ENCODE measurements at regions not wholly inside any gene's neighbourhood (a gene's known extent, or its start where the extent isn't known, plus 50 kb on each side); places are given as distances from the start of the nearest gene placed in this dataset.

DNA sequence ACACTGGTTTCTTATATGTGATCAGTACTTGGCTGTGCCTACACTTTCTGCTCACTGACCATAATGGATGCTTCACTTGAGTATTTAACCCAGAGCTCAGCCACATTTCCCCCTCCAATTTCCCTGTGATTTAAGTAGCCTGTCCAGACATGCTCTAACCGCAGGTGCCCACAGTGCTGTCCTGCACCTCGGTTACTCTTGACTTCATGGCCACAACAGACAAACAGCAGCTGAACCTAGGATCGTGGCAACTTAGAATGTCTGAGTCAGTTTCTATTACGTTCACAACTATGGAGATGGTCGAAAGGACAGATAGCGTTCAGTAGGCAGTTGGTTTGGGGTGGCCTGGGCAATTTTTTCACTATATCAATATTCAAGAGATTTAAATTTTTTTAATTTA lies 306.9 kb upstream of the SGK1 start:
- Histone ChIP-seq H2AFZ (ENCODE audit: low read depth, low read length) (no peak overlapping the region), H3K79me2 (ENCODE audit: control insufficient read depth, insufficient read depth, low read length) (no peaks in the 10 kb centered on the region), H3K4me2 (ENCODE audit: insufficient read depth, low read length) (no peak overlapping the region), H3K9me3 (replicated peaks; ENCODE audit: control insufficient read depth, insufficient read depth, low read depth, low read length) (no peaks in the 10 kb centered on the region), H3K27ac (ENCODE audit: extremely low read depth, low read depth, low read length) (no peak overlapping the region), H4K20me1 (replicated peaks; ENCODE audit: control insufficient read depth, insufficient read depth, low read length) (no peaks in the 10 kb centered on the region), H3K4me1 (replicated peaks in 1 of 2; ENCODE audit: control insufficient read depth in 2 of 2, insufficient read depth in 2 of 2, low read length in 2 of 2) (no peaks in the 10 kb centered on the region), H3K9me1 (ENCODE audit: control insufficient read depth, insufficient read depth, low read length) (no peaks in the 10 kb centered on the region), H3K9ac (ENCODE audit: insufficient read depth in 1 of 2, low read depth in 2 of 2, low read length in 2 of 2) (no peak overlapping the region), H3K4me3 (no peak overlapping the region), H3K36me3 (ENCODE audit: control insufficient read depth, insufficient read depth, low read length) (no peaks in the 10 kb centered on the region), H3K27me3 (ENCODE audit: control insufficient read depth in 2 of 2, insufficient read depth in 2 of 2, low read length in 2 of 2) (peaks cover 0 to 2% of the 10 kb centered on the region in 2 experiments; a peak in 4 of 5 replicates)
- no peak for DNase-seq (ENCODE audit: extremely low read depth in 1 of 4, low spot score in 3 of 4)
- FAIRE-seq: no peak
- WGBS (ENCODE audit: insufficient coverage, low coverage, missing lambda C conversion rate): 19% methylated on average over 6 of the region's 6 CpGs
- POLR2A ChIA-PET: interaction anchor here (0.6 to 2.2 kb wide), 2 partner anchors 17 to 19 kb away, joined by 3 to 7 read pairs; no protein-coding TSS in a partner anchor
- intact Hi-C loops (cut with micrococcal nuclease) (no loop called here), in situ Hi-C loops (cut with MboI) (no loop called here)
- CTCF ChIA-PET (ENCODE audit: low intra/inter-chr PET ratio): no interaction called here
- BruUV-seq (replicated peaks): no TSS peak
- no peak for ATAC-seq
- TF ChIP-seq ZNF274 (IDR thresholded peaks at IDR 0.05; ENCODE audit: borderline replicate concordance, low read depth, low read length): no peak
- no peak for TF ChIP-seq SPI1 (IDR thresholded peaks at IDR 0.05; ENCODE audit: borderline replicate concordance, low read depth, low read length)
- TF ChIP-seq, protein P1, sequence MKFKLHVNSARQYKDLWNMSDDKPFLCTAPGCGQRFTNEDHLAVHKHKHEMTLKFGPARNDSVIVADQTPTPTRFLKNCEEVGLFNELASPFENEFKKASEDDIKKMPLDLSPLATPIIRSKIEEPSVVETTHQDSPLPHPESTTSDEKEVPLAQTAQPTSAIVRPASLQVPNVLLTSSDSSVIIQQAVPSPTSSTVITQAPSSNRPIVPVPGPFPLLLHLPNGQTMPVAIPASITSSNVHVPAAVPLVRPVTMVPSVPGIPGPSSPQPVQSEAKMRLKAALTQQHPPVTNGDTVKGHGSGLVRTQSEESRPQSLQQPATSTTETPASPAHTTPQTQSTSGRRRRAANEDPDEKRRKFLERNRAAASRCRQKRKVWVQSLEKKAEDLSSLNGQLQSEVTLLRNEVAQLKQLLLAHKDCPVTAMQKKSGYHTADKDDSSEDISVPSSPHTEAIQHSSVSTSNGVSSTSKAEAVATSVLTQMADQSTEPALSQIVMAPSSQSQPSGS (CRISPR knock-in tag; IDR thresholded peaks at IDR 0.05): no peak
- no peak for TF ChIP-seq CREB1 (IDR thresholded peaks at IDR 0.05)
- no peak for TF ChIP-seq CREB1 (CRISPR knock-in tag; IDR thresholded peaks at IDR 0.05)

DNA sequence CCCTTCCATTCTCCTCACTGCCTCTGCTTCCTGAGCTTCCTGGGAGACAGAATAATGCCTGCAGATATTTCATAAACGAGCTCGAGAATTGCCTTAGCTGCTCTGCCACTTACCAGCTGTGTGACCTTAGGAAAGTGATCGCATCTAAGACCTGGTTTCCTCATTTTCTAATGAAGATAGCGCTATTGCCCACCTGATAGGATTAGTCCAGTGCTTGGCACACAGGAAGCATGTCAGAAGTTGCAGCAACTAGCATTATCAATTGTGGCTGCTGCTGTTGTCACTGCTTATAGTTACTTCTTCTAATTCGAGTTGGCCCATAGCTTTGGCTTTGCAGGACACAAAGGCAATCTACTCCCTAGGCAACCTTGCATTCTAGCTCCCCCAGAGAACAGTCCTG lies 305.5 kb upstream of the SGK1 start:
- DNase-seq (ENCODE audit: extremely low read depth in 1 of 4, low spot score in 3 of 4) (no peak), FAIRE-seq (no peak), ATAC-seq (no peak)
- no peak overlapping the region for H3K4me2 ChIP-seq (ENCODE audit: insufficient read depth, low read length)
- H3K4me3 ChIP-seq: no peak overlapping the region
- H3K9me1 ChIP-seq (ENCODE audit: control insufficient read depth, insufficient read depth, low read length): no peaks in the 10 kb centered on the region
- intact Hi-C loops (cut with micrococcal nuclease) (no loop called here), in situ Hi-C loops (cut with MboI) (no loop called here)
- BruUV-seq (replicated peaks): no TSS peak
- ChIA-PET POLR2A (interaction anchor here (0.7 to 2.2 kb wide), 3 partner anchors 10 to 17 kb away, joined by 3 to 7 read pairs (median 5); no protein-coding TSS in a partner anchor), CTCF (ENCODE audit: low intra/inter-chr PET ratio) (no interaction called here)
- no peak overlapping the region for H3K27ac ChIP-seq (ENCODE audit: extremely low read depth, low read depth, low read length)
- H3K9ac ChIP-seq (ENCODE audit: insufficient read depth in 1 of 2, low read depth in 2 of 2, low read length in 2 of 2): no peak overlapping the region
- no peaks in the 10 kb centered on the region for H4K20me1 ChIP-seq (replicated peaks; ENCODE audit: control insufficient read depth, insufficient read depth, low read length)
- H3K36me3 ChIP-seq (ENCODE audit: control insufficient read depth, insufficient read depth, low read length): no peaks in the 10 kb centered on the region
- TF ChIP-seq ARID2 (IDR thresholded peaks at IDR 0.05) (no peak), NCOA6 (IDR thresholded peaks at IDR 0.05) (no peak), ZBED1 (IDR thresholded peaks at IDR 0.05) (no peak), SAP30 (IDR thresholded peaks at IDR 0.05; ENCODE audit: borderline replicate concordance, insufficient read depth, low read depth, low read length, poor library complexity, severe bottlenecking) (no peak), CEBPG (CRISPR knock-in tag; IDR thresholded peaks at IDR 0.05) (no peak), CEBPG (tag; conservative IDR thresholded peaks at IDR 0.05 in 1 of 2, IDR thresholded peaks at IDR 0.05 in 1 of 2) (no peak)
- no peaks in the 10 kb centered on the region for H3K9me3 ChIP-seq (replicated peaks; ENCODE audit: control insufficient read depth, insufficient read depth, low read depth, low read length)
- no peaks in the 10 kb centered on the region for H3K79me2 ChIP-seq (ENCODE audit: control insufficient read depth, insufficient read depth, low read length)
- H3K27me3 ChIP-seq (ENCODE audit: control insufficient read depth in 2 of 2, insufficient read depth in 2 of 2, low read length in 2 of 2): peaks cover 4 to 6% of the 10 kb centered on the region in 2 experiments
- WGBS (ENCODE audit: insufficient coverage, low coverage, missing lambda C conversion rate): 1% methylated on average over 5 of the region's 5 CpGs
- no peaks in the 10 kb centered on the region for H3K4me1 ChIP-seq (replicated peaks in 1 of 2; ENCODE audit: control insufficient read depth in 2 of 2, insufficient read depth in 2 of 2, low read length in 2 of 2)
- no peak overlapping the region for H2AFZ ChIP-seq (ENCODE audit: low read depth, low read length)
